CD14-positive monocyte (primary cell): ENCODE measurements at regions not wholly inside any gene's neighbourhood (a gene's known extent, or its start where the extent isn't known, plus 50 kb on each side); places are given as distances from the start of the nearest gene placed in this dataset.

ENCODE experiments used
- DNase-seq, 3 donors: peaks; one replicate each; pipeline ENCODE4 v3.0.0-alpha.2; 2011 to 2022
- H2AFZ ChIP-seq: 2 replicates; pipeline ENCODE4 v1.6.0; 2012; ENCODE audit warnings: mild to moderate bottlenecking, low read depth, low read length, inconsistent platforms; ENCODE audit not compliant: insufficient read depth, poor library complexity, severe bottlenecking
- H3K27ac ChIP-seq, 2 donors: 1 replicate in 1 of 2; 2 replicates in 1 of 2; pipeline ENCODE4 v1.5.1; 2012 to 2013; ENCODE audit warnings: low read length in 2 of 2, control low read depth in 1 of 2, inconsistent platforms in 1 of 2, low read depth in 1 of 2, mild to moderate bottlenecking in 1 of 2
- H3K27me3 ChIP-seq, 2 donors: one replicate each; pipeline versions ENCODE4 v1.6.0 to v1.6.1; 2011 to 2013; ENCODE audit warnings: low read length in 2 of 2; ENCODE audit not compliant: control insufficient read depth in 2 of 2, insufficient read depth in 2 of 2
- H3K36me3 ChIP-seq, 2 donors: replicated peaks in 1 of 2; 1 replicate in 1 of 2; 2 replicates in 1 of 2; pipeline versions ENCODE4 v1.5.1 to v1.6.1; 2012 to 2013; ENCODE audit warnings: low read length in 2 of 2, control low read depth in 1 of 2, inconsistent platforms in 1 of 2, mild to moderate bottlenecking in 1 of 2; ENCODE audit not compliant: insufficient read depth in 2 of 2, control insufficient read depth in 1 of 2
- H3K4me1 ChIP-seq, 2 donors: 1 replicate in 1 of 2; 2 replicates in 1 of 2; pipeline versions ENCODE4 v1.5.1 to v1.6.1; 2012 to 2013; ENCODE audit warnings: low read length in 2 of 2, control low read depth in 1 of 2, inconsistent platforms in 1 of 2, mild to moderate bottlenecking in 1 of 2, moderate library complexity in 1 of 2; ENCODE audit not compliant: insufficient read depth in 2 of 2, control insufficient read depth in 1 of 2
- H3K4me2 ChIP-seq: replicated peaks from 2 replicates; pipeline ENCODE3; 2012; ENCODE audit warnings: low read length, moderate library complexity, mild to moderate bottlenecking; ENCODE audit not compliant: poor library complexity, severe bottlenecking; ENCODE audit errors: extremely low read depth
- H3K4me3 ChIP-seq, 3 experiments: fragments of 200-600 bp in 1 of 3; sonication (generic) in 1 of 3; replicated peaks in 1 of 3; 1 replicate in 2 of 3; 2 replicates in 1 of 3; pipeline ENCODE4 v1.5.1; 2011 to 2013; ENCODE audit warnings: low read length in 3 of 3, mild to moderate bottlenecking in 3 of 3, control low read depth in 2 of 3, low read depth in 2 of 3, inconsistent platforms in 1 of 3, moderate library complexity in 1 of 3
- H3K79me2 ChIP-seq: 2 replicates; pipeline ENCODE4 v1.6.0; 2012; ENCODE audit warnings: mild to moderate bottlenecking, control low read depth, inconsistent platforms, low read length, moderate library complexity; ENCODE audit not compliant: insufficient read depth
- H3K9ac ChIP-seq: 2 replicates; pipeline ENCODE4 v1.6.0; 2017; ENCODE audit warnings: low read length, mild to moderate bottlenecking; ENCODE audit not compliant: insufficient read depth, poor library complexity, severe bottlenecking
- H3K9me3 ChIP-seq, 2 donors: replicated peaks in 1 of 2; 1 replicate in 1 of 2; 2 replicates in 1 of 2; pipeline versions ENCODE4 v1.5.1 to v1.6.1; 2012 to 2013; ENCODE audit warnings: low read length in 2 of 2, control low read depth in 1 of 2; ENCODE audit not compliant: control insufficient read depth in 1 of 2, insufficient read depth in 1 of 2
- H4K20me1 ChIP-seq: 2 replicates; pipeline ENCODE4 v1.6.0; 2012; ENCODE audit warnings: mild to moderate bottlenecking, low read length, control low read depth, moderate library complexity; ENCODE audit not compliant: insufficient read depth
- H3K27ac Mint-ChIP-seq, 7 donors: one replicate each; pipeline ENCODE4 v1.8.0; 2020; ENCODE audit warnings: mild to moderate bottlenecking in 7 of 7, mixed read lengths in 7 of 7, moderate library complexity in 6 of 7, inconsistent platforms in 2 of 7
- H3K27me3 Mint-ChIP-seq, 3 donors: one replicate each; pipeline ENCODE4 v1.8.0; 2021 to 2022; ENCODE audit warnings: low read depth in 3 of 3, mild to moderate bottlenecking in 3 of 3, mixed read lengths in 3 of 3, moderate library complexity in 3 of 3, inconsistent platforms in 1 of 3
- H3K36me3 Mint-ChIP-seq, 2 donors: one replicate each; pipeline ENCODE4 v1.8.0; 2020; ENCODE audit warnings: mixed read lengths in 2 of 2, inconsistent platforms in 1 of 2, mild to moderate bottlenecking in 1 of 2
- H3K4me1 Mint-ChIP-seq: one replicate; pipeline ENCODE4 v1.8.0; 2020; ENCODE audit warnings: mild to moderate bottlenecking, mixed read lengths
- H3K4me3 Mint-ChIP-seq, 2 donors: one replicate each; pipeline ENCODE4 v1.8.0; 2020; ENCODE audit warnings: mild to moderate bottlenecking in 2 of 2, mixed read lengths in 2 of 2, moderate library complexity in 1 of 2
- H3K9me3 Mint-ChIP-seq, 7 donors: one replicate each; pipeline ENCODE4 v1.8.0; 2020 to 2022; ENCODE audit warnings: mixed read lengths in 7 of 7, mild to moderate bottlenecking in 6 of 7, moderate library complexity in 6 of 7, inconsistent platforms in 2 of 7
- WGBS: methylation state at CpG from one replicate; pipeline ENCODE4 v1.1.5; 2013; ENCODE audit warnings: missing lambda C conversion rate; ENCODE audit not compliant: insufficient coverage; 5-methylcytosine and 5-hydroxymethylcytosine counted together
- intact Hi-C, 2 donors: fragments of 100-400 bp; cut with micrococcal nuclease; formaldehyde crosslinking; loops; one replicate each; pipeline versions ENCODE4 v1.15.0 to v1.15.1; 2023
- TF ChIP-seq, protein P1 (sequence below): fragments of 200-600 bp; IDR thresholded peaks from one replicate; pipeline ENCODE4 v1.8.0; 2022; ENCODE audit warnings: antibody characterized with exemption, mild to moderate bottlenecking

- Histone ChIP-seq H3K79me2 (no peaks in the 10 kb centered on the region), H3K4me2 (no peak overlapping the region), H3K27ac (no peak overlapping the region), H3K27me3 (no peaks in the 10 kb centered on the region), H3K9me3 (no peaks in the 10 kb centered on the region), H3K4me3 (no peak overlapping the region), H2AFZ (no peak overlapping the region), H3K4me1 (no peaks in the 10 kb centered on the region), H4K20me1 (no peaks in the 10 kb centered on the region), H3K9ac (no peak overlapping the region), H3K36me3 (no peaks in the 10 kb centered on the region)
- 85% methylated on average over 2 of the region's 4 CpGs for WGBS
- no peak overlapping the region for H3K27ac Mint-ChIP-seq
- peaks cover 0 to 4% (median 0%) of the 10 kb centered on the region in 7 donors for H3K9me3 Mint-ChIP-seq
- no peak overlapping the region for H3K4me3 Mint-ChIP-seq
- TF ChIP-seq, protein P1, sequence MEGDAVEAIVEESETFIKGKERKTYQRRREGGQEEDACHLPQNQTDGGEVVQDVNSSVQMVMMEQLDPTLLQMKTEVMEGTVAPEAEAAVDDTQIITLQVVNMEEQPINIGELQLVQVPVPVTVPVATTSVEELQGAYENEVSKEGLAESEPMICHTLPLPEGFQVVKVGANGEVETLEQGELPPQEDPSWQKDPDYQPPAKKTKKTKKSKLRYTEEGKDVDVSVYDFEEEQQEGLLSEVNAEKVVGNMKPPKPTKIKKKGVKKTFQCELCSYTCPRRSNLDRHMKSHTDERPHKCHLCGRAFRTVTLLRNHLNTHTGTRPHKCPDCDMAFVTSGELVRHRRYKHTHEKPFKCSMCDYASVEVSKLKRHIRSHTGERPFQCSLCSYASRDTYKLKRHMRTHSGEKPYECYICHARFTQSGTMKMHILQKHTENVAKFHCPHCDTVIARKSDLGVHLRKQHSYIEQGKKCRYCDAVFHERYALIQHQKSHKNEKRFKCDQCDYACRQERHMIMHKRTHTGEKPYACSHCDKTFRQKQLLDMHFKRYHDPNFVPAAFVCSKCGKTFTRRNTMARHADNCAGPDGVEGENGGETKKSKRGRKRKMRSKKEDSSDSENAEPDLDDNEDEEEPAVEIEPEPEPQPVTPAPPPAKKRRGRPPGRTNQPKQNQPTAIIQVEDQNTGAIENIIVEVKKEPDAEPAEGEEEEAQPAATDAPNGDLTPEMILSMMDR = no peak
- peaks cover 0 to 2% (median 0%) of the 10 kb centered on the region in 3 donors for H3K27me3 Mint-ChIP-seq
- no peak for DNase-seq
- intact Hi-C loops = no loop called here
- H3K4me1 Mint-ChIP-seq = no peaks in the 10 kb centered on the region
- no peaks in the 10 kb centered on the region for H3K36me3 Mint-ChIP-seq
These were observed 88.5 kb upstream of the TSPAN5 start for GRCh38 chr4:98746936-98747335.

- H3K4me2 ChIP-seq = no peak overlapping the region
- no peak for DNase-seq
- no peaks in the 10 kb centered on the region for H3K36me3 ChIP-seq
- no peak overlapping the region for H3K27ac Mint-ChIP-seq
- no peak overlapping the region for H3K4me3 Mint-ChIP-seq
- no peak overlapping the region for H3K9ac ChIP-seq
- no peaks in the 10 kb centered on the region for H3K4me1 ChIP-seq
- WGBS = no CpG with 5 or more reads among the region's 1 CpG
- no peaks in the 10 kb centered on the region for H3K79me2 ChIP-seq
- no peaks in the 10 kb centered on the region for H3K4me1 Mint-ChIP-seq
- H3K36me3 Mint-ChIP-seq = no peaks in the 10 kb centered on the region
- peaks cover 0 to 2% (median 0%) of the 10 kb centered on the region in 3 donors for H3K27me3 Mint-ChIP-seq
- no peak overlapping the region for H3K27ac ChIP-seq
- no peaks in the 10 kb centered on the region for H3K27me3 ChIP-seq
- no peaks in the 10 kb centered on the region for H3K9me3 ChIP-seq
- peaks cover 0 to 4% (median 0%) of the 10 kb centered on the region in 7 donors for H3K9me3 Mint-ChIP-seq
- TF ChIP-seq, protein P1 = no peak
- H4K20me1 ChIP-seq = no peaks in the 10 kb centered on the region
- H3K4me3 ChIP-seq = no peak overlapping the region
- intact Hi-C loops = no loop called here
- H2AFZ ChIP-seq = no peak overlapping the region
These were observed 88.1 kb upstream of the TSPAN5 start for GRCh38 chr4:98746530-98746929.
